ENCODE measurements at regions not wholly inside any gene's neighbourhood (a gene's known extent, or its start where the extent isn't known, plus 50 kb on each side); places are given as distances from the start of the nearest gene placed in this dataset.

DNA sequence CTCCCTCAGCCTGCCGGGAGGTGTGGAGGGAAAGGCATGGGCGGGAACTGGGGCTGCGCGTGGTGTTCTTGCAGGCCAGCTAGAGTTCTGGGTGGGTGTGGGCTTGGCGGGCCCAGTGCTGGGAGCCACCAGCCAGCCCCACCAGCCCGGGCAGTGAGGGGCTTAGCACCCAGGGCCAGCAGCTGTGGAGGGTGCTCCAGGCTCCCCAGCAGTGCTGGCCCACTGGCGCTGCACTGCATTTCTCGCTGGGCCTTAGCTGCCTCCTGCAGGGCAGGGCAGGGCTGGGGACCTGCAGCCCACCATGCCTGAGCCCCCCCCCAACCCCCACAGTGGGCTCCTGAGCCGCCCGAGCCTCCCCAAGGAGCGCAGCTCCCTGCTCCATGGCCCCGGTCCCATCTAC is 304.2 kb downstream of the KCNA4 start (continued):
- no peak for TF ChIP-seq ZBTB33 (IDR thresholded peaks at IDR 0.05; ENCODE audit: extremely low read depth, insufficient replicate concordance, low read length)

DNA sequence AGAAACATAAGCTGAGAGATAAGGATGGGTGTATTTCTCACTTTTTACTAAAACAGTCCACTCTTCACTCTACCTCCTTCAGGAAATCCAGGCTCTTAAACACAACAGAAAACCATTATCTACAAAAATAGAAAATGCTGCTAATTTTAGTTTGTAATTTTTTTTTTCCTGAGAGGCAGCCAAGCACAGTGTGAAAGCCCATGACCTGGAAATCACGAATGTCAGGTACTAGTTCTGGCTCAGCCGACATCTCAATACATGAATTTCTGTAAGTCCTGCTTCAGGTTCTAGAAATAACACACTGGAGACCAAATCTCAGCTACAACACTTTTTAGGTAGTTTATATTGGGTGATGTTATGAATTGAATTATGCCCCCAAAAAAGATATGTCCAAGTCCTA is 308.9 kb downstream of the KCNA4 start:
- Histone ChIP-seq H3K79me2 (ENCODE audit: insufficient read depth, low read length) (no peaks in the 10 kb centered on the region), H3K4me2 (ENCODE audit: low read length) (no peak overlapping the region), H3K27ac (ENCODE audit: low read depth, low read length) (no peak overlapping the region), H3K9me2 (ENCODE audit: insufficient read depth) (no peaks in the 10 kb centered on the region), H3K27me3 (ENCODE audit: insufficient read depth, low read length) (no peaks in the 10 kb centered on the region), H3K4me1 (ENCODE audit: control insufficient read depth in 1 of 2, insufficient read depth in 2 of 2, low read length in 2 of 2) (no peaks in the 10 kb centered on the region), H3K9ac (ENCODE audit: low read length) (no peak overlapping the region), H4K20me1 (ENCODE audit: insufficient read depth) (no peaks in the 10 kb centered on the region), H3K4me3 (replicated peaks in 1 of 2; ENCODE audit: low read depth in 1 of 2, low read length in 2 of 2) (no peak overlapping the region), H2AFZ (ENCODE audit: low read depth, low read length, poor library complexity, severe bottlenecking) (no peak overlapping the region), H3K9me3 (ENCODE audit: control insufficient read depth in 1 of 2, insufficient read depth in 1 of 2, low read depth in 1 of 2, low read length in 2 of 2) (0 out of 4 replicates have a peak, but pooled peaks cover 0 to 4% of the 10 kb centered on the region in 2 experiments), H3K36me3 (ENCODE audit: control insufficient read depth in 1 of 2, insufficient read depth in 2 of 2, low read length in 2 of 2) (no peaks in the 10 kb centered on the region)
- TF ChIP-seq CTCF (IDR thresholded peaks at IDR 0.05 in 2 of 3, conservative IDR thresholded peaks at IDR 0.05 in 1 of 3; ENCODE audit: borderline replicate concordance in 1 of 3, insufficient read depth in 1 of 3, low read depth in 2 of 3, low read length in 2 of 3), result no peak
- no peak for TF ChIP-seq SIN3A (IDR thresholded peaks at IDR 0.05; ENCODE audit: low read depth)
- no peak for TF ChIP-seq EZH2phosphoT487 (IDR thresholded peaks at IDR 0.05; ENCODE audit: borderline replicate concordance)
- no peak for TF ChIP-seq ZNF274 (IDR thresholded peaks at IDR 0.05; ENCODE audit: low read depth, low read length)
- TF ChIP-seq ELF1 (IDR thresholded peaks at IDR 0.05; ENCODE audit: borderline replicate concordance, low read depth), result no peak
- no peak for TF ChIP-seq ZBTB33 (IDR thresholded peaks at IDR 0.05; ENCODE audit: extremely low read depth, insufficient replicate concordance, low read length)
- TF ChIP-seq SP1 (IDR thresholded peaks at IDR 0.05; ENCODE audit: low read depth), result no peak
- no peak for TF ChIP-seq POLR2AphosphoS5 (IDR thresholded peaks at IDR 0.05; ENCODE audit: low read depth, low read length)
- TF ChIP-seq JUND (IDR thresholded peaks at IDR 0.05), result no peak
- no peak for TF ChIP-seq POLR2A (IDR thresholded peaks at IDR 0.05; ENCODE audit: borderline replicate concordance, extremely low read depth, insufficient read depth, insufficient read length)
- no peak for TF ChIP-seq CBX3 (IDR thresholded peaks at IDR 0.05; ENCODE audit: low read depth)
- no peak for TF ChIP-seq CEBPB (IDR thresholded peaks at IDR 0.05; ENCODE audit: low read depth)
- no peak for TF ChIP-seq YY1 (IDR thresholded peaks at IDR 0.05; ENCODE audit: extremely low read depth, insufficient replicate concordance, low read depth, low read length)
- intact Hi-C loops (cut with micrococcal nuclease), result no loop called here
- POLR2A ChIA-PET, result no interaction called here
- CTCF ChIA-PET, result no interaction called here
- no peak for DNase-seq (ENCODE audit: low read depth, low spot score)
- no peak for ATAC-seq
- RAD21 ChIA-PET (ENCODE audit: low non-redundant PET in 1 of 2, low total read pairs in 2 of 2, uncharacterized antibody in 2 of 2, unreplicated experiment in 2 of 2), result no interaction called here
- no TSS peak for BruUV-seq (replicated peaks)
